H1 (cell line): ENCODE measurements at regions not wholly inside any gene's neighbourhood (a gene's known extent, or its start where the extent isn't known, plus 50 kb on each side); places are given as distances from the start of the nearest gene placed in this dataset.

ENCODE experiments used
- CEBPB ChIP-seq: IDR thresholded peaks from 2 replicates; pipeline ENCODE4 v1.6.1; 2012; ENCODE audit warnings: low read depth, low read length
- EZH2 ChIP-seq: fragments of 200-600 bp; sonication (generic); IDR thresholded peaks from 2 replicates; pipeline ENCODE4 v1.7.1; 2012; ENCODE audit warnings: low read depth, mild to moderate bottlenecking, moderate library complexity, low read length, inconsistent platforms; ENCODE audit not compliant: severe bottlenecking
- GTF2F1 ChIP-seq: IDR thresholded peaks from 2 replicates; pipeline ENCODE4 v1.6.1; 2012; ENCODE audit warnings: low read depth, low read length, improper control_type of control experiment, borderline replicate concordance
- NRF1 ChIP-seq: IDR thresholded peaks from 2 replicates; pipeline ENCODE4 v1.6.1; 2011; ENCODE audit warnings: mild to moderate bottlenecking, low read depth, low read length, improper control_type of control experiment
- POLR2A ChIP-seq, 2 experiments: IDR thresholded peaks; 1 replicate in 1 of 2; 2 replicates in 1 of 2; pipeline ENCODE4 v1.6.1; 2011; ENCODE audit warnings: low read depth in 2 of 2, low read length in 2 of 2, mild to moderate bottlenecking in 2 of 2; ENCODE audit errors: control extremely low read depth in 1 of 2
- POLR2AphosphoS5 ChIP-seq: IDR thresholded peaks from 2 replicates; pipeline ENCODE4 v1.6.1; 2011; ENCODE audit warnings: low read depth, low read length
- TAF1 ChIP-seq: IDR thresholded peaks from 2 replicates; pipeline ENCODE4 v1.6.1; 2011; ENCODE audit warnings: mild to moderate bottlenecking, low read depth, low read length
- YY1 ChIP-seq: IDR thresholded peaks from 2 replicates; pipeline ENCODE4 v1.6.1; 2011; ENCODE audit warnings: low read depth, mild to moderate bottlenecking, low read length
- ZNF274 ChIP-seq: IDR thresholded peaks from 2 replicates; pipeline ENCODE4 v1.7.0; 2012; ENCODE audit warnings: low read length, borderline replicate concordance; ENCODE audit errors: extremely low read depth
- TF ChIP-seq, protein P1 (sequence below), 3 experiments: IDR thresholded peaks; 1 replicate in 2 of 3; 2 replicates in 1 of 3; pipeline versions ENCODE4 v1.5.1 to v1.6.1; 2011; ENCODE audit warnings: low read length in 3 of 3, mild to moderate bottlenecking in 3 of 3, inconsistent platforms in 2 of 3, low read depth in 1 of 3, moderate library complexity in 1 of 3; ENCODE audit not compliant: insufficient read depth in 1 of 3; ENCODE audit errors: control extremely low read depth in 1 of 3
- TF ChIP-seq, protein P2 (sequence below): IDR thresholded peaks from 2 replicates; pipeline ENCODE4 v1.6.1; 2012; ENCODE audit warnings: low read length, inconsistent platforms

DNA sequence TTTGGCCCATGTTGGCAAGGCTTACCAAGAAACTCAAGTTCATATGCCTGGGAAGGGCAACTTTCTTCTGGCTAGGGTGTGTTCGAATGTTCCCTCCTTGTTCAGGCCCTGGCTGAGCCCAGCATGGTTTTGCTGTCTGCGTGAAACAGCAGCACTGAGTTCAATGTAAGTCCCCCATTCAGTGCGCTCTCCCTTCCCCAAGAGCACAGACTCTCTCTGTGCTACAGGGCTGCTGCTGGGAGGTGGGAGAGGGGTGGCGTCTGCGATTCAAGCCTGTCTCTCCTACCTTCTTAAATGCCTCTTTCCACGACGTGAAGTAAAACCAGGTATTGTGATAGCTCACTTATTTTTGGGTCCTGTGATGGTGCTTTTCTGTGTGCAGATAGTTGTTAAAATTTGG is 289.3 kb upstream of the GOLIM4 start:
- TF ChIP-seq EZH2 (no peak), POLR2AphosphoS5 (no peak), CEBPB (no peak), YY1 (no peak), POLR2A (IDR thresholded peaks at IDR 0.05; ENCODE audit: control extremely low read depth in 1 of 2, low read depth in 2 of 2, low read length in 2 of 2) (no peak), TAF1 (no peak), ZNF274 (no peak), NRF1 (no peak), GTF2F1 (no peak)
- TF ChIP-seq, protein P1, sequence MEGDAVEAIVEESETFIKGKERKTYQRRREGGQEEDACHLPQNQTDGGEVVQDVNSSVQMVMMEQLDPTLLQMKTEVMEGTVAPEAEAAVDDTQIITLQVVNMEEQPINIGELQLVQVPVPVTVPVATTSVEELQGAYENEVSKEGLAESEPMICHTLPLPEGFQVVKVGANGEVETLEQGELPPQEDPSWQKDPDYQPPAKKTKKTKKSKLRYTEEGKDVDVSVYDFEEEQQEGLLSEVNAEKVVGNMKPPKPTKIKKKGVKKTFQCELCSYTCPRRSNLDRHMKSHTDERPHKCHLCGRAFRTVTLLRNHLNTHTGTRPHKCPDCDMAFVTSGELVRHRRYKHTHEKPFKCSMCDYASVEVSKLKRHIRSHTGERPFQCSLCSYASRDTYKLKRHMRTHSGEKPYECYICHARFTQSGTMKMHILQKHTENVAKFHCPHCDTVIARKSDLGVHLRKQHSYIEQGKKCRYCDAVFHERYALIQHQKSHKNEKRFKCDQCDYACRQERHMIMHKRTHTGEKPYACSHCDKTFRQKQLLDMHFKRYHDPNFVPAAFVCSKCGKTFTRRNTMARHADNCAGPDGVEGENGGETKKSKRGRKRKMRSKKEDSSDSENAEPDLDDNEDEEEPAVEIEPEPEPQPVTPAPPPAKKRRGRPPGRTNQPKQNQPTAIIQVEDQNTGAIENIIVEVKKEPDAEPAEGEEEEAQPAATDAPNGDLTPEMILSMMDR (IDR thresholded peaks at IDR 0.05; ENCODE audit: control extremely low read depth in 1 of 3, insufficient read depth in 1 of 3, low read depth in 1 of 3, low read length in 3 of 3): no peak
- TF ChIP-seq, protein P2, sequence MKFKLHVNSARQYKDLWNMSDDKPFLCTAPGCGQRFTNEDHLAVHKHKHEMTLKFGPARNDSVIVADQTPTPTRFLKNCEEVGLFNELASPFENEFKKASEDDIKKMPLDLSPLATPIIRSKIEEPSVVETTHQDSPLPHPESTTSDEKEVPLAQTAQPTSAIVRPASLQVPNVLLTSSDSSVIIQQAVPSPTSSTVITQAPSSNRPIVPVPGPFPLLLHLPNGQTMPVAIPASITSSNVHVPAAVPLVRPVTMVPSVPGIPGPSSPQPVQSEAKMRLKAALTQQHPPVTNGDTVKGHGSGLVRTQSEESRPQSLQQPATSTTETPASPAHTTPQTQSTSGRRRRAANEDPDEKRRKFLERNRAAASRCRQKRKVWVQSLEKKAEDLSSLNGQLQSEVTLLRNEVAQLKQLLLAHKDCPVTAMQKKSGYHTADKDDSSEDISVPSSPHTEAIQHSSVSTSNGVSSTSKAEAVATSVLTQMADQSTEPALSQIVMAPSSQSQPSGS: no peak
